ENCODE measurements at regions not wholly inside any gene's neighbourhood (a gene's known extent, or its start where the extent isn't known, plus 50 kb on each side); places are given as distances from the start of the nearest gene placed in this dataset.

- no TSS peak for BruUV-seq (replicated peaks)
- DNase-seq (ENCODE audit: low read depth, low spot score) (no peak), ATAC-seq (no peak)
- Histone ChIP-seq H3K9me3 (ENCODE audit: control insufficient read depth, insufficient read depth, low read depth, low read length) (no peaks in the 10 kb centered on the region), H3K4me1 (ENCODE audit: control insufficient read depth, insufficient read depth, low read length) (no peaks in the 10 kb centered on the region), H3K27ac (ENCODE audit: low read length) (no peak overlapping the region), H3K4me3 (ENCODE audit: low read depth in 2 of 2, low read length in 2 of 2) (no peak overlapping the region), H3K36me3 (ENCODE audit: control insufficient read depth, insufficient read depth, low read length) (no peaks in the 10 kb centered on the region), H3K27me3 (ENCODE audit: control insufficient read depth, insufficient read depth, low read length) (0 out of 2 replicates have a peak, but pooled peaks cover 3% of the 10 kb centered on the region)
- in situ Hi-C loops (cut with HindIII; ENCODE audit: low pct_unique_long_range_greater_than_20kb, low sequenced_read_pairs): no loop called here
- TF ChIP-seq SIN3A (IDR thresholded peaks at IDR 0.05; ENCODE audit: borderline replicate concordance, insufficient read depth, low read depth, low read length) (no peak), REST (IDR thresholded peaks at IDR 0.05; ENCODE audit: insufficient read depth in 1 of 2, low read depth in 2 of 2, low read length in 1 of 2) (no peak), POLR2AphosphoS5 (IDR thresholded peaks at IDR 0.05; ENCODE audit: low read depth, low read length) (no peak), TCF7L2 (IDR thresholded peaks at IDR 0.05; ENCODE audit: low read depth, low read length) (no peak), CTCF (IDR thresholded peaks at IDR 0.05) (no peak)
- POLR2A ChIA-PET: no interaction called here
- CTCF ChIA-PET: no interaction called here
- intact Hi-C loops (cut with micrococcal nuclease; ENCODE audit: unreplicated experiment): no loop called here
Observed at GRCh38 chr19:30943101-30943843, 406.0 kb downstream of the TSHZ3 start.

- TF ChIP-seq TCF7L2 (IDR thresholded peaks at IDR 0.05; ENCODE audit: low read depth, low read length) (no peak), REST (IDR thresholded peaks at IDR 0.05; ENCODE audit: insufficient read depth in 1 of 2, low read depth in 2 of 2, low read length in 1 of 2) (no peak), SIN3A (IDR thresholded peaks at IDR 0.05; ENCODE audit: borderline replicate concordance, insufficient read depth, low read depth, low read length) (no peak), CTCF (IDR thresholded peaks at IDR 0.05) (no peak), POLR2AphosphoS5 (IDR thresholded peaks at IDR 0.05; ENCODE audit: low read depth, low read length) (no peak)
- no TSS peak for BruUV-seq (replicated peaks)
- intact Hi-C loops (cut with micrococcal nuclease; ENCODE audit: unreplicated experiment) (no loop called here), in situ Hi-C loops (cut with HindIII; ENCODE audit: low pct_unique_long_range_greater_than_20kb, low sequenced_read_pairs) (no loop called here)
- ATAC-seq (no peak), DNase-seq (ENCODE audit: low read depth, low spot score) (no peak)
- H3K4me1 ChIP-seq (ENCODE audit: control insufficient read depth, insufficient read depth, low read length): no peaks in the 10 kb centered on the region
- ChIA-PET POLR2A (no interaction called here), CTCF (no interaction called here)
- no peak overlapping the region for H3K27ac ChIP-seq (ENCODE audit: low read length)
- H3K9me3 ChIP-seq (ENCODE audit: control insufficient read depth, insufficient read depth, low read depth, low read length): no peaks in the 10 kb centered on the region
- H3K36me3 ChIP-seq (ENCODE audit: control insufficient read depth, insufficient read depth, low read length): no peaks in the 10 kb centered on the region
- no peak overlapping the region for H3K4me3 ChIP-seq (ENCODE audit: low read depth in 2 of 2, low read length in 2 of 2)
- H3K27me3 ChIP-seq (ENCODE audit: control insufficient read depth, insufficient read depth, low read length): 0 out of 2 replicates have a peak, but pooled peaks cover under 1% of the 10 kb centered on the region
Observed at GRCh38 chr19:30942636-30943035, 406.6 kb downstream of the TSHZ3 start.

All from Panc1 (cell line).